ENCODE measurements at regions not wholly inside any gene's neighbourhood (a gene's known extent, or its start where the extent isn't known, plus 50 kb on each side); places are given as distances from the start of the nearest gene placed in this dataset.

GRCh38 chr10:117689566-117689965 lies 147.0 kb downstream of the EMX2 start:
- no peaks in the 10 kb centered on the region for H3K36me3 ChIP-seq (ENCODE audit: control insufficient read depth, insufficient read depth, low read length)
- no peak for TF ChIP-seq CTCF (IDR thresholded peaks at IDR 0.05; ENCODE audit: insufficient read depth, low read length, severe bottlenecking)
- no peak overlapping the region for H3K4me3 ChIP-seq (ENCODE audit: low read depth, low read length)
- FAIRE-seq (no peak), DNase-seq (ENCODE audit: low read depth) (no peak)
- H3K27me3 ChIP-seq (ENCODE audit: control insufficient read depth, insufficient read depth, low read length) = no peaks in the 10 kb centered on the region

DNA sequence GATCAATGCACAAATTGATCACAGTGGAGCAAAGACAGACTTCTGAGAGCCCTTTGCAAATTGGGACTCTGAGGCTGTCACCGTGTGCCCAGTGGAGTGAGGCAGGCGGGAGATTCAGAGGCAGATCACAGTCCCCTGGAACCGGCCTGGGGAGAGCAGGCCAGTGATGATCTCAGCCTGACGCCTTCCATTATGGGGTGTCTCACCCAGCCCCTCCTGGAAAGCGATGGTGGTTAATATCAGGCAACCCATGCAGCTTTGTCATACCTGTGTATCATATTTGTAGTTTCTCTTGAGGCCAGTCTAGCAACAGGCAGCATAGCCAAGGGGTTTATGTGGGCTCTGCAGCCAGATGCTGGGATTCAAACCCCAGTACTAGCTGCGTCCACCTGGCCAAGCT lies 147.8 kb downstream of the EMX2 start:
- DNase-seq (ENCODE audit: low read depth) = no peak
- FAIRE-seq = no peak
- H3K27me3 ChIP-seq (ENCODE audit: control insufficient read depth, insufficient read depth, low read length) = no peaks in the 10 kb centered on the region
- no peaks in the 10 kb centered on the region for H3K36me3 ChIP-seq (ENCODE audit: control insufficient read depth, insufficient read depth, low read length)
- no peak for TF ChIP-seq CTCF (IDR thresholded peaks at IDR 0.05; ENCODE audit: insufficient read depth, low read length, severe bottlenecking)
- H3K4me3 ChIP-seq (ENCODE audit: low read depth, low read length) = no peak overlapping the region

DNA sequence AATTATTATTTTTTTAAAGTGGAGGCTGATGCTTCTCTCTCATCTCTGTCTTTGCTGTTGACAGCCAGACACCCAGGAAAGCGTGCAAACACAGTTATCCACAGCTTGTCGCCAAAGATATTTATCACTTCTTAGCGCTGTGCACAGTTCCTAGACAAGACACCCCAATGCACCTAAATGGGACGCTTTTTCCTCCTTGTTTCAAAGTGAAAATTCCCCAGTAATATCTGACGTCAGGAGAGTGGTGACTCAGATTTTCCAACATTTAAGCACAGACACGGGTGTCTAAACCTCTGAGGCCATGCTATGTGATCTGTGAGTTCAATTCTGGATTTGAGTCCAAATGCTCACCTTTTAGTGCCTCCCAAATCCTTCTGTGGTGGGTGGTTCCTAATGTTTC lies 151.6 kb downstream of the EMX2 start:
- no peaks in the 10 kb centered on the region for H3K27me3 ChIP-seq (ENCODE audit: control insufficient read depth, insufficient read depth, low read length)
- H3K36me3 ChIP-seq (ENCODE audit: control insufficient read depth, insufficient read depth, low read length) = no peaks in the 10 kb centered on the region
- no peak for FAIRE-seq
- no peak for DNase-seq (ENCODE audit: low read depth)
- TF ChIP-seq CTCF (IDR thresholded peaks at IDR 0.05; ENCODE audit: insufficient read depth, low read length, severe bottlenecking) = no peak
- H3K4me3 ChIP-seq (ENCODE audit: low read depth, low read length) = no peak overlapping the region

- Histone ChIP-seq H3K36me3 (ENCODE audit: control insufficient read depth, insufficient read depth, low read length) (no peaks in the 10 kb centered on the region), H3K4me3 (ENCODE audit: low read depth, low read length) (no peak overlapping the region), H3K27me3 (ENCODE audit: control insufficient read depth, insufficient read depth, low read length) (no peaks in the 10 kb centered on the region)
- no peak for TF ChIP-seq CTCF (IDR thresholded peaks at IDR 0.05; ENCODE audit: insufficient read depth, low read length, severe bottlenecking)
- FAIRE-seq (no peak), DNase-seq (ENCODE audit: low read depth) (no peak)
Observed at GRCh38 chr10:117697402-117697801, 154.9 kb downstream of the EMX2 start.

- Histone ChIP-seq H3K36me3 (ENCODE audit: control insufficient read depth, insufficient read depth, low read length) (no peaks in the 10 kb centered on the region), H3K4me3 (ENCODE audit: low read depth, low read length) (no peak overlapping the region), H3K27me3 (ENCODE audit: control insufficient read depth, insufficient read depth, low read length) (no peaks in the 10 kb centered on the region)
- no peak for FAIRE-seq
- DNase-seq (ENCODE audit: low read depth) = no peak
- no peak for TF ChIP-seq CTCF (IDR thresholded peaks at IDR 0.05; ENCODE audit: insufficient read depth, low read length, severe bottlenecking)
Observed at GRCh38 chr10:117698809-117699208, 156.3 kb downstream of the EMX2 start.

- Histone ChIP-seq H3K4me3 (ENCODE audit: low read depth, low read length) (no peak overlapping the region), H3K36me3 (ENCODE audit: control insufficient read depth, insufficient read depth, low read length) (no peaks in the 10 kb centered on the region), H3K27me3 (ENCODE audit: control insufficient read depth, insufficient read depth, low read length) (no peaks in the 10 kb centered on the region)
- no peak for DNase-seq (ENCODE audit: low read depth)
- FAIRE-seq = no peak
- TF ChIP-seq CTCF (IDR thresholded peaks at IDR 0.05; ENCODE audit: insufficient read depth, low read length, severe bottlenecking) = no peak
Observed at GRCh38 chr10:117699436-117700075, 157.0 kb downstream of the EMX2 start.
